HEK293 (cell line): ENCODE measurements at regions not wholly inside any gene's neighbourhood (a gene's known extent, or its start where the extent isn't known, plus 50 kb on each side); places are given as distances from the start of the nearest gene placed in this dataset.

Experiments
- CTCF ChIA-PET: fragments of 350-600 bp; formaldehyde crosslinking; extraction: SDS; loops from one replicate; lab custom pipeline; 2021; ENCODE audit warnings: antibody characterized with exemption; lab: Yijun Ruan, JAX
- POLR2A ChIA-PET: fragments of 300-600 bp; formaldehyde crosslinking; extraction: SDS; loops from one replicate; lab custom pipeline; 2020; ENCODE audit warnings: antibody characterized with exemption, inconsistent platforms; lab: Yijun Ruan, JAX
- H3K27ac ChIP-seq: fragments of 200-500 bp; sonication (Bioruptor generic); 2 replicates; pipeline ENCODE4 v1.5.1; 2014; ENCODE audit warnings: low read depth, low read length, control low read depth, inconsistent platforms; ENCODE audit errors: extremely low read depth
- H3K36me3 ChIP-seq, 2 experiments: fragments of 200-500 bp in 1 of 2; sonication (Bioruptor generic) in 1 of 2; 1 replicate in 1 of 2; 2 replicates in 1 of 2; pipeline ENCODE4 v1.5.1; 2014 to 2017; ENCODE audit warnings: inconsistent platforms in 2 of 2, low read length in 2 of 2; ENCODE audit not compliant: control insufficient read depth in 2 of 2, insufficient read depth in 1 of 2
- H3K4me1 ChIP-seq: fragments of 200-500 bp; sonication (Bioruptor generic); 2 replicates; pipeline ENCODE4 v1.5.1; 2014; ENCODE audit warnings: mild to moderate bottlenecking, low read length, inconsistent platforms; ENCODE audit not compliant: control insufficient read depth, insufficient read depth
- H3K4me3 ChIP-seq: 2 replicates; pipeline ENCODE4 v1.5.1; 2011; ENCODE audit warnings: low read depth, mild to moderate bottlenecking, control low read depth, low read length, moderate library complexity
- H3K9me3 ChIP-seq: fragments of 200-500 bp; sonication (Bioruptor generic); 2 replicates; pipeline ENCODE4 v1.5.1; 2014; ENCODE audit warnings: low read depth, low read length, inconsistent platforms; ENCODE audit not compliant: control insufficient read depth, insufficient read depth
- ATF2 ChIP-seq: fragments of 450-650 bp; formaldehyde crosslinking; IDR thresholded peaks from 2 replicates; pipeline ENCODE4 v1.5.1; 2016; ENCODE audit warnings: missing biosample characterization, missing genetic modification characterization, low read depth
- KLF16 ChIP-seq: fragments of 450-650 bp; formaldehyde crosslinking; IDR thresholded peaks from 2 replicates; pipeline ENCODE4 v1.5.1; 2017; ENCODE audit warnings: missing biosample characterization, missing genetic modification characterization
- MEIS1 ChIP-seq: sonication (generic); formaldehyde crosslinking; IDR thresholded peaks from 2 replicates; pipeline ENCODE4 v1.8.1; 2022; ENCODE audit warnings: missing genetic modification reagents, mild to moderate bottlenecking, borderline replicate concordance
- SALL2 ChIP-seq: fragments of 450-650 bp; formaldehyde crosslinking; IDR thresholded peaks from 2 replicates; pipeline ENCODE4 v1.5.0; 2017; ENCODE audit warnings: missing biosample characterization, mild to moderate bottlenecking, missing genetic modification characterization, borderline replicate concordance
- SP2 ChIP-seq: fragments of 450-650 bp; formaldehyde crosslinking; IDR thresholded peaks from 2 replicates; pipeline ENCODE4 v1.5.1; 2016; ENCODE audit warnings: missing biosample characterization, missing genetic modification characterization
- ZBTB8A ChIP-seq: fragments of 450-650 bp; formaldehyde crosslinking; IDR thresholded peaks from 2 replicates; pipeline ENCODE4 v1.5.1; 2016; ENCODE audit warnings: missing biosample characterization, missing genetic modification characterization
- ZNF133 ChIP-seq: fragments of 450-650 bp; formaldehyde crosslinking; IDR thresholded peaks from 2 replicates; pipeline ENCODE4 v1.5.1; 2016; ENCODE audit warnings: missing biosample characterization, missing genetic modification characterization
- ZNF140 ChIP-seq: fragments of 450-650 bp; formaldehyde crosslinking; IDR thresholded peaks from 2 replicates; pipeline ENCODE4 v1.5.1; 2016; ENCODE audit warnings: missing biosample characterization, missing genetic modification characterization
- ZNF23 ChIP-seq: fragments of 450-650 bp; formaldehyde crosslinking; IDR thresholded peaks from 2 replicates; pipeline ENCODE4 v1.5.1; 2016; ENCODE audit warnings: missing biosample characterization, missing genetic modification characterization, borderline replicate concordance
- ZNF274 ChIP-seq, 2 experiments: fragments of 200-500 bp in 1 of 2; fragments of 450-650 bp in 1 of 2; sonication (Bioruptor generic) in 1 of 2; formaldehyde crosslinking in 1 of 2; IDR thresholded peaks; 2 replicates each; pipeline versions ENCODE4 v1.5.1 to v1.6.1; 2014 to 2016; ENCODE audit warnings: borderline replicate concordance in 1 of 2, inconsistent platforms in 1 of 2, low read length in 1 of 2, missing biosample characterization in 1 of 2, missing genetic modification characterization in 1 of 2
- ZNF391 ChIP-seq: fragments of 450-650 bp; formaldehyde crosslinking; IDR thresholded peaks from 2 replicates; pipeline ENCODE4 v1.5.1; 2016; ENCODE audit warnings: low read depth, missing biosample characterization, missing genetic modification characterization, borderline replicate concordance
- ZNF398 ChIP-seq: fragments of 450-650 bp; formaldehyde crosslinking; IDR thresholded peaks from 2 replicates; pipeline ENCODE4 v1.5.1; 2017; ENCODE audit warnings: missing biosample characterization, missing genetic modification characterization
- ZNF449 ChIP-seq: fragments of 450-650 bp; formaldehyde crosslinking; IDR thresholded peaks from 2 replicates; pipeline ENCODE4 v1.5.1; 2017; ENCODE audit warnings: missing biosample characterization, mild to moderate bottlenecking, missing genetic modification characterization, moderate library complexity
- ZNF548 ChIP-seq: fragments of 450-650 bp; formaldehyde crosslinking; IDR thresholded peaks from 2 replicates; pipeline ENCODE4 v1.5.1; 2016; ENCODE audit warnings: missing biosample characterization, missing genetic modification characterization
- ZNF629 ChIP-seq: fragments of 450-650 bp; formaldehyde crosslinking; IDR thresholded peaks from 2 replicates; pipeline ENCODE4 v1.5.1; 2017; ENCODE audit warnings: missing biosample characterization, missing genetic modification characterization
- ZNF747 ChIP-seq: fragments of 450-650 bp; formaldehyde crosslinking; IDR thresholded peaks from 2 replicates; pipeline ENCODE4 v1.5.1; 2016; ENCODE audit warnings: missing biosample characterization, missing genetic modification characterization
- ZNF776 ChIP-seq: fragments of 450-650 bp; formaldehyde crosslinking; IDR thresholded peaks from 2 replicates; pipeline ENCODE4 v1.5.0; 2017; ENCODE audit warnings: missing biosample characterization, missing genetic modification characterization, borderline replicate concordance
- ZNF777 ChIP-seq: fragments of 450-650 bp; formaldehyde crosslinking; IDR thresholded peaks from 2 replicates; pipeline ENCODE4 v1.5.1; 2017; ENCODE audit warnings: missing biosample characterization, missing genetic modification characterization, borderline replicate concordance
- ZSCAN5A ChIP-seq: fragments of 450-650 bp; formaldehyde crosslinking; IDR thresholded peaks from 2 replicates; pipeline ENCODE4 v1.5.1; 2016; ENCODE audit warnings: missing biosample characterization, missing genetic modification characterization

- H3K4me3 ChIP-seq = no peak overlapping the region
- peaks cover 11% of the 10 kb centered on the region; the same call in 1 of the 2 replicates for H3K4me1 ChIP-seq
- CTCF ChIA-PET = no interaction called here
- no peak overlapping the region for H3K27ac ChIP-seq
- H3K36me3 ChIP-seq = no peaks in the 10 kb centered on the region
- no peak for TF ChIP-seq ZNF133
- peak; percentile 44; the same call in 1 of the 2 replicates for TF ChIP-seq ATF2 (tag by site-specific recombination)
- POLR2A ChIA-PET = no interaction called here
- no peaks in the 10 kb centered on the region; the same call in 1 of the 2 replicates for H3K9me3 ChIP-seq
Measured at GRCh38 chr16:51487880-51488279, 336.8 kb upstream of the SALL1 start.

- no peaks in the 10 kb centered on the region for H3K36me3 ChIP-seq
- CTCF ChIA-PET = interaction anchor here (0.6 to 0.7 kb wide), 3 partner anchors 9 to 98 kb away, joined by 3 read pairs; no protein-coding TSS in a partner anchor
- no peak for TF ChIP-seq ZNF140 (tag by site-specific recombination)
- TF ChIP-seq ZNF777 (tag by site-specific recombination) = no peak
- TF ChIP-seq KLF16 (tag by site-specific recombination) = no peak
- no peak for TF ChIP-seq ZNF776 (tag by site-specific recombination)
- no peak for TF ChIP-seq ZNF133
- TF ChIP-seq ZNF449 (tag by site-specific recombination) = no peak
- no peak for TF ChIP-seq ZNF747 (tag by site-specific recombination)
- TF ChIP-seq ZNF398 (tag by site-specific recombination) = no peak
- no peak for TF ChIP-seq ZNF391 (tag by site-specific recombination)
- TF ChIP-seq MEIS1 (CRISPR knock-in tag) = no peak
- no peaks in the 10 kb centered on the region for H3K9me3 ChIP-seq
- H3K4me3 ChIP-seq = no peak overlapping the region
- POLR2A ChIA-PET = no interaction called here
- H3K4me1 ChIP-seq = no peaks in the 10 kb centered on the region
- H3K27ac ChIP-seq = no peak overlapping the region
Measured at GRCh38 chr16:51474414-51475091, 323.5 kb upstream of the SALL1 start.

GRCh38 chr16:51473091-51473490 is 322.0 kb upstream of the SALL1 start:
- H3K4me1 ChIP-seq = no peaks in the 10 kb centered on the region
- H3K36me3 ChIP-seq = no peaks in the 10 kb centered on the region
- H3K4me3 ChIP-seq = no peak overlapping the region
- no peak overlapping the region for H3K27ac ChIP-seq
- no peaks in the 10 kb centered on the region for H3K9me3 ChIP-seq
- ChIA-PET POLR2A (no interaction called here), CTCF (no interaction called here)
- TF ChIP-seq ZNF548 (tag by site-specific recombination) (no peak), ZSCAN5A (tag by site-specific recombination) (no peak), SALL2 (no peak), ZNF629 (tag by site-specific recombination) (no peak), SP2 (tag by site-specific recombination) (no peak), ZBTB8A (tag by site-specific recombination) (no peak), ZNF23 (no peak), ZNF274 (IDR thresholded peaks at IDR 0.05; ENCODE audit: low read length) (no peak), ZNF274 (tag by site-specific recombination; IDR thresholded peaks at IDR 0.05; ENCODE audit: borderline replicate concordance) (no peak)
